K562 (cell line): ENCODE measurements at regions not wholly inside any gene's neighbourhood (a gene's known extent, or its start where the extent isn't known, plus 50 kb on each side); places are given as distances from the start of the nearest gene placed in this dataset.
A peak's percentile ranks its signal among the peaks of the same experiment; 100 is the strongest.

Experiments used
- ASH1L ChIP-seq: fragments of 450-650 bp; IDR thresholded peaks from 2 replicates; pipeline ENCODE4 v1.6.1; 2018; ENCODE audit warnings: borderline replicate concordance, mild to moderate bottlenecking, low read depth; ENCODE audit not compliant: partially characterized antibody
- CBFA2T3 ChIP-seq: fragments of 450-650 bp; IDR thresholded peaks from 2 replicates; pipeline ENCODE4 v1.6.1; 2017
- CBX5 ChIP-seq: IDR thresholded peaks from 2 replicates; pipeline ENCODE4 v1.6.1; 2014; ENCODE audit warnings: low read depth, borderline replicate concordance
- ETV5 ChIP-seq: sonication (generic); formaldehyde crosslinking; IDR thresholded peaks from 2 replicates; pipeline ENCODE4 v1.4.0; 2020; ENCODE audit warnings: low read depth, mild to moderate bottlenecking, missing genetic modification reagents
- GABPA ChIP-seq: fragments of 200-800 bp; sonication (Bioruptor generic); conservative IDR thresholded peaks from 2 replicates; pipeline ENCODE4 v1.6.1; 2016; ENCODE audit warnings: low read depth, missing genetic modification characterization, missing compliant biosample characterization
- HLTF ChIP-seq: fragments of 450-650 bp; IDR thresholded peaks from 2 replicates; pipeline ENCODE4 v1.6.1; 2016
- L3MBTL2 ChIP-seq: fragments of 450-650 bp; IDR thresholded peaks from 2 replicates; pipeline ENCODE4 v1.6.1; 2016; ENCODE audit warnings: mild to moderate bottlenecking, moderate library complexity
- NR2F6 ChIP-seq: fragments of 450-650 bp; formaldehyde crosslinking; IDR thresholded peaks from 2 replicates; pipeline ENCODE4 v1.4.0; 2020; ENCODE audit warnings: mild to moderate bottlenecking
- POLR3A ChIP-seq: IDR thresholded peaks from 2 replicates; pipeline ENCODE4 v1.6.1; 2011; ENCODE audit warnings: borderline replicate concordance, mild to moderate bottlenecking, moderate library complexity; ENCODE audit not compliant: insufficient read length, insufficient read depth; ENCODE audit errors: extremely low read depth
- RCOR1 ChIP-seq, 2 experiments: IDR thresholded peaks; 2 replicates each; pipeline ENCODE4 v1.6.1; 2012; ENCODE audit warnings: low read depth in 2 of 2, low read length in 2 of 2, borderline replicate concordance in 1 of 2, improper control_type of control experiment in 1 of 2
- RFX5 ChIP-seq: IDR thresholded peaks from 2 replicates; pipeline ENCODE4 v1.6.1; 2011; ENCODE audit warnings: low read depth, mild to moderate bottlenecking, improper control_type of control experiment, low read length
- SMARCA4 ChIP-seq: fragments of 450-650 bp; IDR thresholded peaks from 2 replicates; pipeline ENCODE4 v1.6.1; 2016
- SREBF2 ChIP-seq: sonication (generic); formaldehyde crosslinking; IDR thresholded peaks from 2 replicates; pipeline ENCODE4 v1.4.0; 2020; ENCODE audit warnings: mild to moderate bottlenecking, missing genetic modification reagents
- TEAD2 ChIP-seq: fragments of 450-650 bp; IDR thresholded peaks from 2 replicates; pipeline ENCODE4 v1.6.1; 2016; ENCODE audit warnings: missing genetic modification characterization, control low read depth, missing compliant biosample characterization
- ZNF12 ChIP-seq: sonication (generic); formaldehyde crosslinking; IDR thresholded peaks from 2 replicates; pipeline ENCODE4 v1.4.0; 2020; ENCODE audit warnings: mild to moderate bottlenecking, missing genetic modification reagents
- ZNF124 ChIP-seq: sonication (generic); formaldehyde crosslinking; IDR thresholded peaks from 2 replicates; pipeline ENCODE4 v1.8.1; 2022; ENCODE audit warnings: missing genetic modification reagents
- ZNF232 ChIP-seq: sonication (generic); formaldehyde crosslinking; IDR thresholded peaks from 2 replicates; pipeline ENCODE4 v1.8.0; 2022; ENCODE audit warnings: mild to moderate bottlenecking, missing genetic modification reagents
- ZNF583 ChIP-seq: fragments of 250-450 bp; sonication (Bioruptor Pico); IDR thresholded peaks from 2 replicates; pipeline ENCODE4 v1.4.0; 2020
- ZNF668 ChIP-seq: fragments of 250-450 bp; sonication (Bioruptor Pico); IDR thresholded peaks from 2 replicates; pipeline ENCODE4 v1.8.0; 2022; ENCODE audit warnings: mild to moderate bottlenecking, inconsistent platforms
- ZNF707 ChIP-seq: fragments of 250-450 bp; sonication (Bioruptor Pico); conservative IDR thresholded peaks from 2 replicates; pipeline ENCODE4 v1.8.0; 2022; ENCODE audit warnings: inconsistent platforms, mild to moderate bottlenecking, moderate library complexity
- TF ChIP-seq, protein P1 (sequence below), 2 experiments: fragments of 200-800 bp in 1 of 2; sonication (Bioruptor generic) in 1 of 2; sonication (generic) in 1 of 2; formaldehyde crosslinking in 1 of 2; IDR thresholded peaks in 1 of 2; conservative IDR thresholded peaks in 1 of 2; 2 replicates each; pipeline versions ENCODE4 v1.5.0 to v1.6.1; 2016 to 2020; ENCODE audit warnings: missing compliant biosample characterization in 1 of 2, missing genetic modification characterization in 1 of 2, missing genetic modification reagents in 1 of 2
- TF ChIP-seq, protein P2 (sequence below): sonication (generic); formaldehyde crosslinking; IDR thresholded peaks from 2 replicates; pipeline ENCODE4 v1.5.0; 2020; ENCODE audit warnings: missing genetic modification reagents
- TF ChIP-seq, protein P3 (sequence below): fragments of 250-450 bp; sonication (Bioruptor Pico); IDR thresholded peaks from 2 replicates; pipeline ENCODE4 v1.4.0; 2020; ENCODE audit warnings: borderline replicate concordance
- TF ChIP-seq, protein P4 (sequence below): fragments of 250-450 bp; sonication (Bioruptor Pico); IDR thresholded peaks from 2 replicates; pipeline ENCODE4 v1.5.0; 2020; ENCODE audit warnings: mild to moderate bottlenecking, borderline replicate concordance

DNA sequence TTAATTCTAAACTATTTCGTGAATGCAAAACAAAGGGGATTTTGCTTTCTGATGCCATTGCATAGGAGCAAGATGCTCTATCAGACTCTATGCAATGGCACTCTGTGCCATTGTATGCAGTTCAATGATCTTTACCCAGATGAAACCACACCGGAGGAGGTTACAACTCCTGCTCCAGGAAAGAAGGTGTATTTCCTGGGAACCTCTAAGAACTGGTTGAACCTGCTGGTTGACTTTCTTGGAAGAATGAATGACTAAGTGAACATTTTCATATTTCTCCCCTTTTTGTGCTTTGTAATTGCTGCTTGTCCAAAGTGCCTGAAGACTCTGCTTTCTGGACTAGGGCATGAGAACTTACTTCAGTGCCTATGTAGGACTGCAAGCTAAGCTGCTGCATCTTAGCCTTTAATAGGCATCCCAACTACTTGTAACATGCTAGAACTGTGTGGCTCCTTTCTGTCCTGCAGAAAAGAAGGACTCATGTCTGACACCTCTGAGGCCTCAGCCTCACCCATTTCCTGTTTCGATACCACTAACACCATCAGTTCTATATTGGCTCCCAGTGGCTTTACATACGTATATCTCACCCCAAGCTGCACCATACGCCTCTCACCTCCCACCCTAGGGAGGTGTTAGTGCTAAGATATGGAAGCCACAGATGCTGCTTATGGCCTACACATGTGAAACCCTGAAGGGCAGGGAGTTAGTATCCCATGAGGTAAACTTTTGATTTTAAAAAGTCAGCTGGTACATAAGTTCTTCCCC is 193.5 kb upstream of the CNOT2 start (continued):
- TF ChIP-seq, protein P1, sequence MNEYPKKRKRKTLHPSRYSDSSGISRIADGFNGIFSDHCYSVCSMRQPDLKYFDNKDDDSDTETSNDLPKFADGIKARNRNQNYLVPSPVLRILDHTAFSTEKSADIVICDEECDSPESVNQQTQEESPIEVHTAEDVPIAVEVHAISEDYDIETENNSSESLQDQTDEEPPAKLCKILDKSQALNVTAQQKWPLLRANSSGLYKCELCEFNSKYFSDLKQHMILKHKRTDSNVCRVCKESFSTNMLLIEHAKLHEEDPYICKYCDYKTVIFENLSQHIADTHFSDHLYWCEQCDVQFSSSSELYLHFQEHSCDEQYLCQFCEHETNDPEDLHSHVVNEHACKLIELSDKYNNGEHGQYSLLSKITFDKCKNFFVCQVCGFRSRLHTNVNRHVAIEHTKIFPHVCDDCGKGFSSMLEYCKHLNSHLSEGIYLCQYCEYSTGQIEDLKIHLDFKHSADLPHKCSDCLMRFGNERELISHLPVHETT (CRISPR knock-in tag; conservative IDR thresholded peaks at IDR 0.05 in 1 of 2, IDR thresholded peaks at IDR 0.05 in 1 of 2) = no peak
- TF ChIP-seq GABPA (tag) (peak; percentile 34; the same call in 1 of the 2 replicates), CBX5 (no peak), HLTF (no peak), RFX5 (no peak), TEAD2 (tag) (no peak), POLR3A (no peak), NR2F6 (CRISPR knock-in tag) (no peak), ETV5 (CRISPR knock-in tag) (no peak), ASH1L (no peak), SMARCA4 (no peak), ZNF583 (CRISPR knock-in tag) (no peak), ZNF12 (CRISPR knock-in tag) (no peak), RCOR1 (IDR thresholded peaks at IDR 0.05; ENCODE audit: borderline replicate concordance in 1 of 2, low read depth in 2 of 2, low read length in 2 of 2) (0 out of 4 replicates have a peak, but pooled peaks of 1 of the 2 experiments have one; percentile 20), CBFA2T3 (peak; percentile 50), SREBF2 (CRISPR knock-in tag) (no peak), L3MBTL2 (peak; percentile 50; the same call in 1 of the 2 replicates), ZNF232 (no peak), ZNF124 (no peak), ZNF668 (CRISPR knock-in tag) (no peak), ZNF707 (CRISPR knock-in tag) (no peak)
- TF ChIP-seq, protein P2, sequence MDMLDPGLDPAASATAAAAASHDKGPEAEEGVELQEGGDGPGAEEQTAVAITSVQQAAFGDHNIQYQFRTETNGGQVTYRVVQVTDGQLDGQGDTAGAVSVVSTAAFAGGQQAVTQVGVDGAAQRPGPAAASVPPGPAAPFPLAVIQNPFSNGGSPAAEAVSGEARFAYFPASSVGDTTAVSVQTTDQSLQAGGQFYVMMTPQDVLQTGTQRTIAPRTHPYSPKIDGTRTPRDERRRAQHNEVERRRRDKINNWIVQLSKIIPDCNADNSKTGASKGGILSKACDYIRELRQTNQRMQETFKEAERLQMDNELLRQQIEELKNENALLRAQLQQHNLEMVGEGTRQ = no peak
- TF ChIP-seq, protein P3, sequence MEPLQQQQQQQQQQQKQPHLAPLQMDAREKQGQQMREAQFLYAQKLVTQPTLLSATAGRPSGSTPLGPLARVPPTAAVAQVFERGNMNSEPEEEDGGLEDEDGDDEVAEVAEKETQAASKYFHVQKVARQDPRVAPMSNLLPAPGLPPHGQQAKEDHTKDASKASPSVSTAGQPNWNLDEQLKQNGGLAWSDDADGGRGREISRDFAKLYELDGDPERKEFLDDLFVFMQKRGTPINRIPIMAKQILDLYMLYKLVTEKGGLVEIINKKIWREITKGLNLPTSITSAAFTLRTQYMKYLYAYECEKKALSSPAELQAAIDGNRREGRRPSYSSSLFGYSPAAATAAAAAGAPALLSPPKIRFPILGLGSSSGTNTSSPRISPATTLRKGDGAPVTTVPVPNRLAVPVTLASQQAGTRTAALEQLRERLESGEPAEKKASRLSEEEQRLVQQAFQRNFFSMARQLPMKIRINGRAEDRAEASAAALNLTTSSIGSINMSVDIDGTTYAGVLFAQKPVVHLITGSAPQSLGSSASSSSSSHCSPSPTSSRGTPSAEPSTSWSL (CRISPR knock-in tag) = no peak
- TF ChIP-seq, protein P4, sequence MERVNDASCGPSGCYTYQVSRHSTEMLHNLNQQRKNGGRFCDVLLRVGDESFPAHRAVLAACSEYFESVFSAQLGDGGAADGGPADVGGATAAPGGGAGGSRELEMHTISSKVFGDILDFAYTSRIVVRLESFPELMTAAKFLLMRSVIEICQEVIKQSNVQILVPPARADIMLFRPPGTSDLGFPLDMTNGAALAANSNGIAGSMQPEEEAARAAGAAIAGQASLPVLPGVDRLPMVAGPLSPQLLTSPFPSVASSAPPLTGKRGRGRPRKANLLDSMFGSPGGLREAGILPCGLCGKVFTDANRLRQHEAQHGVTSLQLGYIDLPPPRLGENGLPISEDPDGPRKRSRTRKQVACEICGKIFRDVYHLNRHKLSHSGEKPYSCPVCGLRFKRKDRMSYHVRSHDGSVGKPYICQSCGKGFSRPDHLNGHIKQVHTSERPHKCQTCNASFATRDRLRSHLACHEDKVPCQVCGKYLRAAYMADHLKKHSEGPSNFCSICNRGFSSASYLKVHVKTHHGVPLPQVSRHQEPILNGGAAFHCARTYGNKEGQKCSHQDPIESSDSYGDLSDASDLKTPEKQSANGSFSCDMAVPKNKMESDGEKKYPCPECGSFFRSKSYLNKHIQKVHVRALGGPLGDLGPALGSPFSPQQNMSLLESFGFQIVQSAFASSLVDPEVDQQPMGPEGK = no peak
